Uterus (tissue), 2 donors: ENCODE measurements at regions not wholly inside any gene's neighbourhood (a gene's known extent, or its start where the extent isn't known, plus 50 kb on each side); places are given as distances from the start of the nearest gene placed in this dataset.

Source experiments
- CTCF ChIP-seq, 4 experiments: fragments of 200-600 bp in 2 of 4; fragments of 450-650 bp in 2 of 4; sonication (generic) in 2 of 4; IDR thresholded peaks; one replicate each; pipeline ENCODE4 v1.5.1; 2016 to 2019; ENCODE audit warnings: antibody characterized with exemption in 4 of 4, mild to moderate bottlenecking in 2 of 4, moderate library complexity in 1 of 4
- POLR2A ChIP-seq, 2 donors: fragments of 450-650 bp; IDR thresholded peaks; one replicate each; pipeline ENCODE4 v1.6.1; 2016; ENCODE audit warnings: antibody characterized with exemption in 2 of 2, mild to moderate bottlenecking in 1 of 2, moderate library complexity in 1 of 2

GRCh38 chr20:53834749-53835148 is 235.6 kb downstream of the BCAS1 start:
- no peak for TF ChIP-seq CTCF (IDR thresholded peaks at IDR 0.05)
- no peak for TF ChIP-seq POLR2A (IDR thresholded peaks at IDR 0.05)
